ENCODE measurements at regions not wholly inside any gene's neighbourhood (a gene's known extent, or its start where the extent isn't known, plus 50 kb on each side); places are given as distances from the start of the nearest gene placed in this dataset.

DNA sequence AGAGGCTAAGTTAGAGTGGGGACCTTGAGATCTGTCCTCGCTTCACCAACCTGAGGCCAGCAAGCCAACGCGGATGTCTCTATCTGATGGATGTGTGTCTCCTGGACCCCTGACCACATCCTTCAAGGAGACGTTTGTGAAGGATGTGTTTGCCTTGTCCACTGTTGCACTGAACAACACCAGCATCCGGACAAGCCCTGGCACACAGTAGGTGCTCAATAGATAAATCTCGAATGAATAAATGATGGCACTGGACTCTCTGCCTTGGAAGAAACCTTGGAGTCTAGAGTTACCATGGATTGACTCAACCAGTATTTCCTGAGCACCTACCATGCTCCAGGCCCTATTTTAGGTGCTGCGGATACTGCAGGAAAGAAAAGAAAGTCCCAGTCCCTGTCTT, 97.7 kb upstream of the PTPN1 start:
- no peak for DNase-seq

- no peak for DNase-seq
Observed at GRCh38 chr20:50413088-50413500, 97.1 kb upstream of the PTPN1 start.

GRCh38 chr20:50415021-50415515, 95.1 kb upstream of the PTPN1 start:
- DNase-seq: no peak

DNA sequence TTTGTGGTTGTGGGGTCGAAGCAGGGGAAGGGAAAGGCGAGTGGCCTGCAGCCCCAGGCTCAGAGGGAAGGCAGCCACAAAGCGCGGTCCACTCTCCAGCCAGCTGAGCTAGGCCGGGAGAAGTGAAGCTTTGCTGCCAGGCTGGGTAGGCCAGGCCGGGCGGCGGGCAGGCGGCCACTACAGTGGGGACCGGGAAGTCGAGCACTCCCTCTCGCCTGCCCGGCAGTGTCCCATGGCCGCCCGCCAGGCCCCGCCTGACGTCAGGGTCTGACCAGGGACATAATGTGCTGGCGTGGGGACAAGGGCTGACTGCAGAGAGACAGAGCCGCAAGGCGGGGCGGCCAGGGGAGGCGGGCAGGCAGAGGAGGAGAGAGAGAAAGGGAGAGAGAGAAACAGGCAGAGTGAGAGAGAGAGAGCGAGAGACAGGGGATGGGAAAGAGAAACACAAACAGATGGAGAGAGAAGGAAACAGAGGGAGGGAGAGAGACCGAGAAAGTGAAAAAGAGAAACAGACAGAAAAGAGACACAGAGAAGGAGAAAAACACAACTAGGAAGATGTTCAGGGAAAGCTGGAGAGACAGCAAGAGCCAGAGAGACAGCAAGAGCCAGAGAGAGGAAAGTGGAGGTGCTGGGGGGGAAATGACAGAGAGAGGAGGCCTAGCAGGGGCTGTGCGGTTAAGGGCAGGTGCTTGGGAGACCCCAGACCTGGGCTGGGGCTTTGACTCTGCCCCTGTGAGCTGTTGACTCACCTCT, 94.5 kb upstream of the PTPN1 start:
- DNase-seq: no peak

- no peak for DNase-seq
Observed at GRCh38 chr20:50416269-50417022, 93.7 kb upstream of the PTPN1 start.

DNA sequence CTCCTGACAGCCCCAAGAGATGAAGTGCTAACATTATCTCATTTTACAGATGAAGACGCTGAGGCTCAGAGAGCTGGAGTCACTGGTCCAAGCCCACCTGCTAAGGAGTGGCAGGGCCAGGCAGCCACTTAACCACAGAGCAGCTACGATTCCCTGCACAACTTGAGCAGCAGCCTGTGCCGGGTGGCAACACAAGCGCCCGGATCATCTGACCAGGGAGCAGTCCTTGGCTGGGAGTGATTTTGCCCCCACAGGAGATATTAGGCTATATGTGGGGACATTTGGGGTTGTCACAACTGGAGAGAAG, 93.2 kb upstream of the PTPN1 start:
- no peak for DNase-seq

DNA sequence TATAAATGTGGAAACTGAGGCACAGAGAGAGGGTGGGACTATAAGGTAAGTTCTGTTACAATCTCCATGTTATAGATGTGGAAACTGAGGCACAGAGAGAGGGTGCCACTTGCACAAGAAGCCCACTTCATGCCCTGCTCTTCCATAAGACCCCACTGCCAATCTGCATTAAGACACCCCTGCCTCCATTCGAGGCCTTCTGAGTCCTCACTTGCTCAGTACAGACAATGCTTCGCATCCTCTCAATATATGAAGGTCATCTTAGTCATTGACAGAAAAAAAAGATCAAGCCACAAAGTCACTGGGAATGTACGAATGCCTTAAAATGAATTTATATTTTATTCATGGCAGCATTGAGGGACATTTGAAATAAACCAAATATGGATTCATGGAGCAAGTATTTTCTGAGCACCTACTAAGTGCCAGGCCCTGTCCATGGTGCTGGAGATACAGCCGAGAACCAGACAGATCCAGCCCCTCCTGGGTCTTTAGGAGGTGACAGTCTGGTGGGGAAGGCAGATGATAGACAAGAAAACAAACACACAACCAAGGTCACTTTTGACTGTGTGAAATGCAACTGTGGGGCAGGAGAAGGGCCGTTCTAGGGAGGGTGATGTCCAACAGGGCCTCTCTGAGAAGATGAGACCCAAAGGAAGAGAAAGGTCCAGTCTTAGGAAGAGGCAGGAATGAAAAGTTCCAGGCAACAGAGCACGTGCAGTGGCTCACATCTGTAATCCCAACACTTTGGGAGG, 92.5 kb upstream of the PTPN1 start:
- DNase-seq: no peak

GRCh38 chr20:50418890-50419642, 91.1 kb upstream of the PTPN1 start:
- no peak for DNase-seq

GRCh38 chr20:50420380-50420779, 89.8 kb upstream of the PTPN1 start:
- no peak for DNase-seq

DNA sequence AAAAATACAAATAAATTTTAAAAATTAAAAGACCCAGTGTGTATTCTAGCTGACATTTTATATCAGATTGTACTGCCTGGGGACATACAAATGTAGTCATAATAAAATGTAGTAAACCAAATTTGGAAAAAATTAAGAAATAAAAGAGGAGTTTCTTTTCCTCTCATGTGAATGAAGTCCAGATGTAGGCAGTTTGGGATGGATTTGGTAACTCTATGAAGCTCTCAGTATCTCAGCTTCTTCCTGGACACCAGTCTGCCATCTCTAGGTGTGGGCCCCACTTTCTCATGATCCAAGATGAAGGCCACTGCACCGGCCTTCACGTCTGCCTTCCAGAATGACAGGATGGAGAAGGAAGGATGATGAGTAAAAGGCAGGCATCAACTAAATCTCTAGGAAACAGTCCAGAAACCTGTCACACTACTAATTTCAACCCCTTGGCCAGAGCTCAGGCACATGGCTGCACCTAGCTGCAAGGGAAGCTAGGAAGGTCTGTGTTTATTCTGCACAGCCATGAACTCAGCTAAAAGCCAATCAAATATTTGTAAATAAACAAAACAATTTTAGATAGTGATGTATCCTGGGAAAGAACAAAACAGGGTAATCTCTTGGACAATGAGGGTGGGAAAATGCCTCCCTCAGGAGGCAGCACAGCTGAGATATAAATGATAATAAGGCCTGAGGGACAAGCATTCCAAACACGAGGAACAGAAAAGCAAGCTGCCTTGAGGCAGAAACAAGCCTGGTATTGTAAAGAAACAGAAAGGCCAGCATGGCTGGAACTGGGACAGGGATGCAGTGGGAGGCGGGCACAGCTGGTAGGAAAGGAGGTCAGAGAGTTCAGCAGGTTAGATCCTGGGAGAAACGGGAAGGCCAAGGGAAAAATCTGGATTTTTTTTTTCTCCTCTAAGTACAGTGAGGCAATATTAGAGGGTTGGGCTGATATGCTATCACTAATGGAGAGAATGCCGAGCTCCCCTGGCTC, 88.5 kb upstream of the PTPN1 start:
- no peak for DNase-seq

DNA sequence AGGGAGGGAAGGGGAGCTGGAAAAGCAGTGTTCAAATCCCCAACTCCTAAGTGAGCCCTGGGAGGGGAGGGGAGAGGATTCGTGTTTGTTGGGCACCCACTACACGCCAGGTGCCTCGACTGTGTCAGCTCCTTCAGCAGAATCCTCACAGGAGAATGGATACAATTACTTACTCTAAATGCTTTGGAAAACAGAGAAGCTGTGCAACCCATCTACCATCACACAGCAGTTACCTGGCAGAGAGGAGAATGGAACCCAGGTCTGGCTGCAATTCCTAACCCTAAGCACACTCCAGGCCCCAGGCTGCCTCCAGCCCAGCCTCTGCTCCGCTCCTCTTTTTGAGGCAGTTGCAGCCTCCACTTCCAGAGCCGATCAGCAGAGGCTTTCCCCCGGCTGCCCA, 86.4 kb upstream of the PTPN1 start:
- no peak for DNase-seq

- no peak for DNase-seq
Observed at GRCh38 chr20:50425076-50425475, 85.1 kb upstream of the PTPN1 start.

- no peak for DNase-seq
Observed at GRCh38 chr20:50426866-50427718, 83.1 kb upstream of the PTPN1 start.

- DNase-seq: no peak
Observed at GRCh38 chr20:50427719-50428083, 82.5 kb upstream of the PTPN1 start.

DNA sequence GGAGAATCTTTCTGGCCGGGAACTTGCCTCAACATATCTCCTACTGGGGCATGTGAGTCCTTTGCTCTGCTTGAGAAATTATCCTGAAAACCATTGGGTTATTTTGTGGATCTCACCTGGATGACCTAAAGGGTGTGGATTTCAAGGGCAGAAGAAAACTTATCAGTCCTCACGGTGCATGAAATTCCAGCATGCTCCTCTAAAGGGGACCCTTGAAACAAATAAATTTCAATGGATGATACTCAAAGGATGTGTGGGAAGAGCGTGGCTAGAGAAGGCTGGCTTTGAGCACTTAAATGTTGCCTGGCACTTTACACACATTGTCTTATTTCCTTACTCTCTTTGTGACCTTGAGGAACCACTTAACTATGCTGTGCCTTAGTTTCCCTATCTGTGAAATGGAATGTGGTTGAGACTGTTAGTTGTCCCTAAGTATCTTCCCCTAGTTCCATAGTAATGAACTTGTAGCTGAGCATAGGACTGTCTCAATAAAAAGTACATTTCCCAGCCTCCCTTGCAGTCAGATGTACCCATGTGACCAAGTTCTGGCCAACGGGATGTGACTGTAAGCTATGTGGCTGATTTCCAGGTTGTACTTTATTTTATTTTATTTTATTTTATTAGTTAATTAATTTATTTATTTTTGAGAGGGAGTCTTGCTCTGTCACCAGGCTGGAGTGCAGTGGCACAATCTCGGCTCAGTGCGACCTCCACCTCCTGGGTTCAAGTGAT, 81.9 kb upstream of the PTPN1 start:
- no peak for DNase-seq

GRCh38 chr20:50429412-50429811, 80.8 kb upstream of the PTPN1 start:
- DNase-seq: no peak

DNA sequence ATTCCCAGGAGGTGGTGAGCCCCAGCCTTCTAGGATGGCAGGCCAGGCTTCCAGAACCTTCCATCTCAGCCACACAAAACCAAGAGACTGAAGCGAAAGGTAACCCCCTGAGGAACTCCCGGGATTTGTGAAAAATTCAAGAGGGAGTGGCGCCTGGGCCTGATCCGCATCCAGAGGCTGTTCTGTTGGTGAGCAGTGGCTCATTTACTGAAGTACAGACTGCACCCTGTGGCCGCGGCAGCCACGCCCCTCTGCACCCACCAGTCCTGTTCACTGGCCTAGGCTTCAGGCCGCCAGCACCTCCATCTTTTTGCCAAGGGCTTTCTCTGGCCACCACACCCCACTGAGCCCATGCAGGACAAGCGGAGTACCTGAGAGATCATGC, 79.1 kb upstream of the PTPN1 start:
- no peak for DNase-seq

DNA sequence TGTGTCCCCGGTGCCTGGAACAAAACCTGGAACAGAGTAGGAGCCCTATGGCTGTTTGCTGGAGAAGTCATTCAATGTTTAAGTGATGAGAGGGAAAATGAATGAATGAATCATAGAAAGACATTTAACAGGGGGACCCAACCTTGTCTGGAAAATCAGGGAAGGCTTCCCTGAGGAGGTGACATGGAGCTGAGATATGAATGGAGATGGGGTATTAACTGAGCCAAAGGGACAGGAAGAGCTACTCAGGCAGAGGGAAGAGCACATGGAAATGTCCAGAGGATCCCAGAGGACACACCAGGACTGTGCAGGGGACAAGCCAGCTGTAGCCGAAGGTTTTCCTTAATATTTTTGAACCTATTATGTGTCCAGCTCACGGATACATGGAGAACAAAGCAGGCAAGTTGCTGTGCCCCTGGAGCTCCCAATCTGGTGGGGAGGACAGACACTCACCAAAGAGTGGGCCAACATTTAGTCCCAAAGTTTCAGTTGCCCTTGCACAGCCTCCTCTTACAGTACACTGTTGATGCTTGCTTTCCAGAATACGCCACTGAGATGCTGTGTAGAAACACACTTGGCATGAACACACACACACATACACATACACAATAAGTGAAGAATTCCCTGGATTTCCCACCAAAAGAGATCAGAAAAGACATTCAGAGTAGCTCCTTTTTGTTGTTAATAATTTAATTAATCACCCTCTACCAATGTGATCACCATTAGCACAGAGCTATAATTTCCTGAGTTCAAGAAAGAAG, 77.0 kb upstream of the PTPN1 start:
- no peak for DNase-seq

- no peak for DNase-seq
Observed at GRCh38 chr20:50434321-50434652, 75.9 kb upstream of the PTPN1 start.
